GM21390 (cell line): ENCODE measurements at regions not wholly inside any gene's neighbourhood (a gene's known extent, or its start where the extent isn't known, plus 50 kb on each side); places are given as distances from the start of the nearest gene placed in this dataset.
"Not testable (repeated sequence)": the region's sequence is repeated elsewhere in the genome, so short reads cannot be mapped to it uniquely, and the experiment has no call there.

Experiments
- ATAC-seq: cut with Tn5 transposase; IDR thresholded peaks from one replicate; pipeline ENCODE4 v1.9.1; 2021; ENCODE audit not compliant: unreplicated experiment

GRCh38 chr5:87562068-87562467 lies 149.3 kb upstream of the CCNH start:
- no peak for ATAC-seq

- ATAC-seq = no peak
Observed at GRCh38 chr5:87560528-87560927, 147.8 kb upstream of the CCNH start.

- ATAC-seq = no peak
Observed at GRCh38 chr5:87551911-87552310, 139.2 kb upstream of the CCNH start.

- ATAC-seq = no peak
Observed at GRCh38 chr5:87541676-87542075, 128.9 kb upstream of the CCNH start.

- no peak for ATAC-seq
Observed at GRCh38 chr5:87541033-87541432, 128.3 kb upstream of the CCNH start.

- no peak for ATAC-seq
Observed at GRCh38 chr5:87539839-87540238, 127.1 kb upstream of the CCNH start.

GRCh38 chr5:87536365-87536764 lies 123.6 kb upstream of the CCNH start:
- no peak for ATAC-seq

GRCh38 chr5:87535706-87536105 lies 123.0 kb upstream of the CCNH start:
- no peak for ATAC-seq

GRCh38 chr5:87529486-87530076 lies 116.9 kb upstream of the CCNH start:
- no peak for ATAC-seq

GRCh38 chr5:87526131-87526530 lies 113.4 kb upstream of the CCNH start:
- ATAC-seq = no peak

- ATAC-seq = no peak
Observed at GRCh38 chr5:87524217-87524616, 111.5 kb upstream of the CCNH start.

- not testable (repeated sequence) for ATAC-seq
Observed at GRCh38 chr5:87511778-87512177, 99.0 kb upstream of the CCNH start.

GRCh38 chr5:87503004-87503403 lies 90.3 kb upstream of the CCNH start:
- ATAC-seq = no peak

- no peak for ATAC-seq
Observed at GRCh38 chr5:87499478-87500410, 87.0 kb upstream of the CCNH start.
